Astrocyte (in vitro differentiated cells and primary cell): ENCODE measurements at regions not wholly inside any gene's neighbourhood (a gene's known extent, or its start where the extent isn't known, plus 50 kb on each side); places are given as distances from the start of the nearest gene placed in this dataset.

Source experiments
- CTCF ChIP-seq: IDR thresholded peaks from 2 replicates; pipeline ENCODE4 v1.5.1; 2011; ENCODE audit warnings: low read depth, mild to moderate bottlenecking, inconsistent platforms, low read length, moderate library complexity; ENCODE audit not compliant: insufficient read depth
- EZH2 ChIP-seq: IDR thresholded peaks from 2 replicates; pipeline ENCODE4 v1.6.1; 2012; ENCODE audit warnings: mild to moderate bottlenecking, low read length, inconsistent platforms; ENCODE audit not compliant: insufficient read depth

GRCh38 chr22:47715866-47716578 is 953.6 kb downstream of the TBC1D22A start:
- TF ChIP-seq CTCF, result no peak
- no peak for TF ChIP-seq EZH2
